OCI-LY1 (cell line): ENCODE measurements at regions not wholly inside any gene's neighbourhood (a gene's known extent, or its start where the extent isn't known, plus 50 kb on each side); places are given as distances from the start of the nearest gene placed in this dataset.

Experiments
- EZH2 ChIP-seq: fragments of 200-600 bp; sonication (generic), shearing (Covaris generic); IDR thresholded peaks from 2 replicates; pipeline ENCODE4 v1.8.0; 2017; ENCODE audit warnings: borderline replicate concordance, mixed run types, mild to moderate bottlenecking, antibody characterized with exemption, low read length, moderate library complexity, mixed read lengths
- TF ChIP-seq, protein P1 (sequence below): fragments of 200-600 bp; sonication (generic), shearing (Covaris generic); IDR thresholded peaks from 2 replicates; pipeline ENCODE4 v1.5.1; 2017; ENCODE audit warnings: mild to moderate bottlenecking, antibody characterized with exemption, low read length, moderate library complexity, mixed read lengths

DNA sequence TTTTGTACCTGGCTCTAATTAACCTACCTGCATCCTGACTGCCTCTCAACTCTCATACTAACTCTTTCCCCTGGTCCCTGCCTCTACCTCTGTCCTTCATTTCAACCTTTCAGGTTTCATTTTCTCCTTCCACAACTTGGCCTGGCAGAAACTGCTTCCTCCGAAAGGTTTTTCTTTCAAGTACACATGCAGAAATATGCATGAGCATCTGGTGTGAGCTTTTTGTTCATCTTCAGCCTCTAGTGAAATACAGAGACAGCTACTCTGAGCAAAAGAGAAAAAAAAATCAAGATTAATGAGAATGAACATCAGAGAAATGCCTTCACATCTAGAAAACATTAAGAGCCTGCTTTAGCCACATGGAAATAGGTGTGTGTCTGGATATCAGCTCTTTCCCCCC, 297.9 kb upstream of the PCSK5 start:
- TF ChIP-seq, protein P1, sequence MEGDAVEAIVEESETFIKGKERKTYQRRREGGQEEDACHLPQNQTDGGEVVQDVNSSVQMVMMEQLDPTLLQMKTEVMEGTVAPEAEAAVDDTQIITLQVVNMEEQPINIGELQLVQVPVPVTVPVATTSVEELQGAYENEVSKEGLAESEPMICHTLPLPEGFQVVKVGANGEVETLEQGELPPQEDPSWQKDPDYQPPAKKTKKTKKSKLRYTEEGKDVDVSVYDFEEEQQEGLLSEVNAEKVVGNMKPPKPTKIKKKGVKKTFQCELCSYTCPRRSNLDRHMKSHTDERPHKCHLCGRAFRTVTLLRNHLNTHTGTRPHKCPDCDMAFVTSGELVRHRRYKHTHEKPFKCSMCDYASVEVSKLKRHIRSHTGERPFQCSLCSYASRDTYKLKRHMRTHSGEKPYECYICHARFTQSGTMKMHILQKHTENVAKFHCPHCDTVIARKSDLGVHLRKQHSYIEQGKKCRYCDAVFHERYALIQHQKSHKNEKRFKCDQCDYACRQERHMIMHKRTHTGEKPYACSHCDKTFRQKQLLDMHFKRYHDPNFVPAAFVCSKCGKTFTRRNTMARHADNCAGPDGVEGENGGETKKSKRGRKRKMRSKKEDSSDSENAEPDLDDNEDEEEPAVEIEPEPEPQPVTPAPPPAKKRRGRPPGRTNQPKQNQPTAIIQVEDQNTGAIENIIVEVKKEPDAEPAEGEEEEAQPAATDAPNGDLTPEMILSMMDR, result no peak
- TF ChIP-seq EZH2, result no peak
